HG03342 (cell line): ENCODE measurements at regions not wholly inside any gene's neighbourhood (a gene's known extent, or its start where the extent isn't known, plus 50 kb on each side); places are given as distances from the start of the nearest gene placed in this dataset.
"Not testable (repeated sequence)": the region's sequence is repeated elsewhere in the genome, so short reads cannot be mapped to it uniquely, and the experiment has no call there.

Experiments
- ATAC-seq: cut with Tn5 transposase; IDR thresholded peaks from one replicate; pipeline ENCODE4 v1.9.1; 2021; ENCODE audit warnings: mild to moderate bottlenecking, moderate library complexity; ENCODE audit not compliant: unreplicated experiment

DNA sequence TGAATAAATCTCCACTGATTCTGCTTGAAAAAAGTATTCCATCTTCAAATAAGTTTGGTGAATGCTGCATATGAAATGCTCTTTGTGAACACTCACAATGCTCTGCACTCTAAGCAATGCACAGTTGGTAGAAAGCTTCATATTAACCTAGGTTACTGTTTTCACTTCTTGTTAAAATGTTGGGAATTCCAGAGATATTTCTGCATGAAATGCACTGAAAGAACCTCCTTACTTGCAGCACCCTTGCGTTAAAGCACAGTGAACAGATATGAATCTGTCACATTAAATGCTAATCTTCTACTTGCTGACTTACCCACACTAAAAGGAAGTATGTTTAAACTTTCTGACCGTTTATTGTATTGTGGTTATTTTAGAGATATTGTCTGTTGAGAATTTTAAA lies 584.1 kb upstream of the NUDT12 start:
- ATAC-seq: no peak

- no peak for ATAC-seq
Observed at GRCh38 chr5:104139840-104140239, 577.3 kb upstream of the NUDT12 start.

DNA sequence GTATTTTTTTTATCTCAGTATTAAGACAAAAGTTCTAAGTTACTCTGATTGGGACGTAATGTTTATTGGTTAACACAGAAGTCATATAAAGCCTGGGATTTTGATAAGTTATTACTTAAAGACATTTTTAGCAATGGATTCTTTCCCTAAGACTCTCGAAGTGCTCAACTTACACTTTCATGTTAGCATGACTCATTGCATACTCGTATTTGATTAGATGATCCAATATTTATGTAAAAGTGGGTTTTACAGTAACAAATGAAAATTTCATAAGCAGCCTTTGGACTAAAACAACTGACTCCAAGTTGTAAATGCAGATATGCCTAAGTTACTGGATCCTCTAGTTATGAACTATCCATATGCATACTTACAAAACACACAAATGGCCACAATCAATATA lies 567.7 kb upstream of the NUDT12 start:
- ATAC-seq: no peak

DNA sequence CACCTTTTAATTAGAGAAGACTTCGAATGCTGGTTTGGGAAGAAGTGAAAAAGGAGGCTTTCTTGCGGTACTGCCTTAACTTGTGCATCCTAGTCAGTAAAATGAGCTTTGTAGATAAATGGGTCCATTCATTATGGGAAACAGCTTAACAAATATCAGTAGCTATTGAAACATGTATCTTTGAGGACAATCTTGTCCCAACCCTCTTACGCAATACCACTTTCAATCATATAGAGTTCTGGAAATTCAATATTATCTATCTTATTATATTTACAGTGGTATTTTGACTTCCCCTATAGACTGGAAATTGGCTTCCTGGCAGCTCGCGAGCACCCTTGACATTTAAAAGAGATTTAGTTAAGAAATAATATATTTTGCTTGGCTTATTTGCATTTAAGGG lies 565.8 kb upstream of the NUDT12 start:
- no peak for ATAC-seq

DNA sequence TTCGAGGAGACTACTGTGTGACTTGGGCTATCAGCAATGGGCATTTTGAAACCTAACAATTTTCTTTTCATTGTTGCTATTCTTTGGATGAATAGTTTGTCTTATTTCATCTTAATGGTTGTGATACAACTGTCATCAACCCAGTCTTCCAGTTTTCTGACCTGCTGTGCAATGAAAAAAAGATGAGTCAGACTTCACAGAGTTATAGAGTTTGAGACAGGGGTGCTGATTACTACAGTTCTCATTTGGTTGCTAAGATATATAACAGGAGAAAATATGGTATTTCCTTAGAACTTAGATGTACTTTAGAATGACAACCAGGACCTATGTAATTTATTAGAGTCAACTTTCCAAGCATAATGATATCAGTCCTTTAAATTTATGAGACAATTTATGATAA lies 564.4 kb upstream of the NUDT12 start:
- no peak for ATAC-seq

DNA sequence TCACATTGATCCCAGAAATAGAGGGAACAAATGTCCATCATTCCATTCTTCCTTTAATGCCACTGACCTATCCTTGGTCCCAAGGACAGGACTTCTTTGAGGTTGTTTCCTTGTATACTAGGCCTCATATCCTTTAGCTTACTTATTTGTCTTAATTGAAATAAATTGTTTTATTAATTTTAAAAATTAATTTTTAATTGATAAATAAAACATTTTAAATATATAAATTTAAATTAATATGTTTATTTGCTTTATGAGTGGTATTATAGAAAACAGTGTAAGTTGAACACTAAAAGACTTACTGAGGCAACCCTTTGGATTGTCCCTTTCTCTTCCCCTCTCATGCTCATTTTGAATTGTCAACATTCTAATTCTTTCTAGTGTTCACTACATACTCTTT lies 556.9 kb upstream of the NUDT12 start:
- no peak for ATAC-seq

GRCh38 chr5:104111632-104112031 lies 549.0 kb upstream of the NUDT12 start:
- no peak for ATAC-seq

DNA sequence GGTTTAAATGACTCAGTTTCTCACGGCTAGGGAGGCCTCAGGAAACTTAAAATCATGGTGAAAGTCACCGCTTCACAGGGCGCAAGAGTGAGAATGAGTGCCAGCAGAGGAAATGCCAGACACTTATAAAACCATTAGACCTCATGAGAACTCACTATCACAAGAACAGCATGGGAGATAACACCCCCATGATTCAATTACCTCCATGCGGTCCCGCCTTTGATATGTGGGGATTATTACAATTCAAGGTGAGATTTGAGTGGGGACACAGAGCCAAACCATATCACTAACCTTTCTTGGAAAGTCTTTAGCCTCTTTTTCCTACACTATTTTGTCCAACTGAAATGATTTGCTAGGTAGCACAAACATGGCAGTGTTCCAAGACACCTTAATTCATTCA lies 533.9 kb upstream of the NUDT12 start:
- ATAC-seq: no peak

GRCh38 chr5:104095527-104095926 lies 532.9 kb upstream of the NUDT12 start:
- no peak for ATAC-seq

GRCh38 chr5:104088876-104089778 lies 526.5 kb upstream of the NUDT12 start:
- ATAC-seq: no peak

GRCh38 chr5:104084896-104085295 lies 522.3 kb upstream of the NUDT12 start:
- no peak for ATAC-seq

GRCh38 chr5:104082754-104083153 lies 520.2 kb upstream of the NUDT12 start:
- ATAC-seq: no peak

DNA sequence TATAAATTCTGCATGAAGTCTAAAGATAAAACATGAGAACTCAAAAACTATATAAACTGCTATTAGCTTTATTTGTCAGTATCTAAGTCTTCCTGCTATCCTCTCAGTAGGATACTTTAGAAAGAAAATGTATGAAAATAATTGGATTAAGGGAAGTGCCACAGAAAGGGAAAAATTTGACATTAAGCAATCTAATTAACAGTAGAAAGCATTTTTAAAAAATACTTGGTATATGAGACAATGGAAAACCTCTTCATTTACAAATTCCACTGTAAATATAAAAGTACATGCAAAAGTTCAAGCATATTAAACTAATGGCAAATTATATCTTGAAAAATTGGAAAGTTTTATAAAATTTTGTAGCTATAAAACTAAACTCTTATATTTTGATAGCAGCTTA lies 518.6 kb upstream of the NUDT12 start:
- ATAC-seq: no peak

DNA sequence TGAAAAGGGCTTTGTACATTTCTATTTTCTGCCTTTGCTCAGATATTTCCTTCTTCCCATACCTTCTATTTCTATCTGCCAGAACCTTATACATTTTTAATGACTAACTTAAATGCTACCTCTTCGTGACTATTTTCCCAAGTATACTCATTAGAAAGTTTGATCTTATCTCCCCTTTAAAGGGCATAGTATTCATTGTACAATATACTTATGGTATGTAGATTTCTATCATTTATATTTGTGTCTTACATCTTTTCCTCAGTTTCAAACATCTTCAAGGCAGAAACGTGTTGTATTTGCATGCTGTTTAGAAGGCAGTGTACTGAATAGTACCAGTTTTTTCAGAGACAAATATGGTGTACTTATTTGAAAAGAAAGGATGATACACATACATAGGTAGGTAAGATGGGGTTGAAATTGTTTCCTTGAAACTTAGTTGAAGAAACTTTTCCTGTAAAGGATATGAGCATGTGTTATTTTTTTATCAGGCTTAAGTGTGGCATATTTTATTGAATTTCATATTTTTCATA lies 518.1 kb upstream of the NUDT12 start:
- ATAC-seq: no peak

DNA sequence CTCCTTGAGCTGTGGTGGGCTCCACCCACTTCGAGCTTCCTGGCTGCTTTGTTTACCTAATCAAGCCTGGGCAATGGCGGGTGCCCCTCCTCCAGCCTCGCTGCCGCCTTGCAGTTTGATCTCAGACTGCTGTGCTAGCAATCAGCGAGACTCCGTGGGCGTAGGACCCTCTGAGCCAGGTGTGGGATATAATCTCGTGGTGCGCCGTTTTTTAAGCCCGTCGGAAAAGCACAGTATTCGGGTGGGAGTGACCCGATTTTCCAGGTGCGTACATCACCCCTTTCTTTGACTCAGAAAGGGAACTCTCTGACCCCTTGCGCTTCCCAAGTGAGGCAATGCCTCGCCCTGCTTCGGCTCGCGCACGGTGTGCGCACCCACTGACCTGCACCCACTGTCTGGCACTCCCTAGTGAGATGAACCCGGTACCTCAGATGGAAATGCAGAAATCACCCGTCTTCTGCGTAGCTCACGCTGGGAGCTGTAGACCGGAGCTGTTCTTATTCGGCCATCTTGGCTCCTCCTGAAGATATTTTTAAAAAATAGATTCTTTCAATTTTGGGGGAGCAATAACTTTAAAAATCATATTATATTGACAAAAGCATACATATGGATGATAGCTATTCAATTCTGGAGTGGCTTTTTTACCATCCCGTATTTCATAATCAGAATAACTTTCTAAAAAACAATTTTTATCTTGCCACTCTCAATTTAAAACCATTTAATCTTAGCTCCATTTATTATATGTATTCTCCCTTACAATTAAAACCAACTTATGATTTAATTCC lies 517.5 kb upstream of the NUDT12 start:
- ATAC-seq: not testable (repeated sequence)

DNA sequence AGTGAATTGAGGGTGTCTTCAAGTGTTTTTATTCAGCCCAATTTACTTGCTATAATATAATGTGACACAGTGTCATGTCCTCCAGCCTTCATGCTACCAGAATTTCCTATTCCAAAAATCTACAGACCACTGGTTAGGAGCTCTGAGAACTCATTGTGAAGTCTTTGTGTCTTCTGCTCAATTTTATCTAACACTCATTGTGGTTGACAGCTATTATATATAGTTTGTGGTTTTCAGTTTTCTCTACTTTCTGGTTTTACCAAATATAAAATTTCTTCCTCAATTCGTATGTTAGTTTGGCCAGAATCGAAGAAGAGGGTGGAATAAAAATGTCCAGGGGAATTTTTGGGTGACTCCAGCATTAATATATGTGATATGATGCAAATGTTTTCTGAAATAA lies 509.3 kb upstream of the NUDT12 start:
- ATAC-seq: no peak

- ATAC-seq: no peak
Observed at GRCh38 chr5:104062621-104063377, 500.2 kb upstream of the NUDT12 start.

DNA sequence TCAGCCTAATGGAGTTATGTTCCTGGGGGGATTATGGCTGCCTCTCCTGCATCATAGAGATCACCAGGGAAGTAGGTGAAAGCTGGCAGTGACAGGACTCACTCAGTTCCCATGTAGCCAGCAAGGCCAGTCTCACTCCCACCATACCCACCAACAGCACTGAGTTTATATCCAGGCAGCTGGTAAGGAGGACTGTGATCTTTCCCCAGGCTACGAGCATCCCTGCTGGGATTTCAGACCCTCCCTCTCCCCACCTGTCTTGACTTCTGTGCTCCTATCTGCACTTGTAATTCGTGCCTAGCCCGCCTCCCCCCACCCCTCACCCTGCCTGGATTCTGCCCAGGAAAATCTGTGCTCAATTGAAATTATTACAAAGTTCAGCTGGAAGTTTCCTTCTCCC lies 499.1 kb upstream of the NUDT12 start:
- ATAC-seq: no peak

GRCh38 chr5:104053353-104053649 lies 490.7 kb upstream of the NUDT12 start:
- no peak for ATAC-seq

DNA sequence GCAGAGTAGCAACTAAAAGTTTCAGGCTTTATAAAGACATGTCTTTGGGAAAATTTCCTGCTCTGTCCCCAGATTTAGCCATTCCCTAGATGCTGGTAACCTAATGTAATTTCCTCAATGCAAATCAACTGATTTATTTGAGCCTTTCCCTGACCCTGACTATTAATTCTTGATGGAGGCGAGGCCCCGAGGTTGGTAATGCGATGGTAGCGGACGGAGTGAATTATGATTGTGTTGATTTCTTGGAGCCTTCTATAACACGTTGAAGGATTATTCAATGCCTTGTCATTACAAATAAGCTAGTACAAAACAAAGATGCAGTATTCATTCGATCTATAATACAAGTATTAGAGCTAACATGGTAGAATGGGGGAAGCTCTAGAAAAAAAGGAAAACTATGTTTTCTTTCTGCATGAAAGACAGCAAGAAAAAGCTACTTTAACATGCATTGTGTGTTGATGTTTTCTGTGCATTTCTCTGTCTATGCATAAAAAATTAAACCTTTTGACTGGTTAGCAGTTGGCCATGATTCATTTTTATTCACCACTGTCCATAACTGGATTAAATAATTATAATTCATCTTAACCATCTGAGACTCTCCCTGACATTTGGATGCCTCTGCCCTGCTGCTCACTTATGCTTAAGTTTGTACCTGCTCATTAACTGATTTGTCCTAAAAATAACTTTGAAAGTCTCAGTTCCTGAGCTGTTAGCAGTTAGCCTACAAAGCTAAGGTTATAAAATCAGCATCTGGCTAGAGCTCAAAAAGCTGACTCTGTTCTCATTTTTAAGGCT lies 490.2 kb upstream of the NUDT12 start:
- no peak for ATAC-seq

GRCh38 chr5:104050436-104050835 lies 487.8 kb upstream of the NUDT12 start:
- ATAC-seq: no peak
